Naive thymus-derived CD4-positive, alpha-beta T cell (primary cell): ENCODE measurements at regions not wholly inside any gene's neighbourhood (a gene's known extent, or its start where the extent isn't known, plus 50 kb on each side); places are given as distances from the start of the nearest gene placed in this dataset.
A peak's percentile ranks its signal among the peaks of the same experiment; 100 is the strongest.

Experiments used
- ATAC-seq: fragments of 150-1000 bp; cut with Tn5 transposase; 2 replicates; pipeline ENCODE4 v1.10.0; 2021; ENCODE audit warnings: mild to moderate bottlenecking, moderate library complexity
- CTCF ChIA-PET: fragments of 350-600 bp; sonication (Branson Sonifier 250); formaldehyde crosslinking; loops from one replicate; lab custom pipeline; 2021; ENCODE audit warnings: antibody characterized with exemption; lab: Charles Lee
- POLR2A ChIA-PET: fragments of 350-600 bp; sonication (Branson Sonifier 250); formaldehyde crosslinking; loops from one replicate; lab custom pipeline; 2021; ENCODE audit warnings: antibody characterized with exemption, inconsistent platforms; lab: Charles Lee
- DNase-seq, 9 donors: peaks; one replicate each; pipeline versions ENCODE4 v3.0.0 to v3.0.0-alpha.2; 2020 to 2022; ENCODE audit warnings: mixed read lengths in 1 of 9
- H3K27ac ChIP-seq: one replicate; pipeline ENCODE4 v1.7.0; 2013; ENCODE audit warnings: mild to moderate bottlenecking, low read depth, low read length, moderate library complexity
- H3K27me3 ChIP-seq, 2 donors: one replicate each; pipeline ENCODE4 v1.7.0; 2013; ENCODE audit warnings: low read length in 2 of 2, mild to moderate bottlenecking in 2 of 2, moderate library complexity in 2 of 2; ENCODE audit not compliant: control insufficient read depth in 2 of 2, insufficient read depth in 2 of 2
- H3K36me3 ChIP-seq, 3 experiments: 1 replicate in 2 of 3; 2 replicates in 1 of 3; pipeline ENCODE4 v1.7.0; 2013; ENCODE audit warnings: low read length in 3 of 3, mild to moderate bottlenecking in 3 of 3, moderate library complexity in 1 of 3; ENCODE audit not compliant: insufficient read depth in 3 of 3, control insufficient read depth in 2 of 3
- H3K4me1 ChIP-seq, 2 donors: one replicate each; pipeline ENCODE4 v1.7.0; 2013; ENCODE audit warnings: low read length in 2 of 2, mild to moderate bottlenecking in 2 of 2, moderate library complexity in 1 of 2; ENCODE audit not compliant: control insufficient read depth in 2 of 2, insufficient read depth in 2 of 2
- H3K4me3 ChIP-seq: 2 replicates; pipeline ENCODE4 v1.7.0; 2013; ENCODE audit warnings: mild to moderate bottlenecking, low read length
- H3K9me3 ChIP-seq, 3 experiments: 1 replicate in 2 of 3; 2 replicates in 1 of 3; pipeline ENCODE4 v1.7.0; 2013; ENCODE audit warnings: low read length in 3 of 3; ENCODE audit not compliant: control insufficient read depth in 2 of 3
- H3K27ac Mint-ChIP-seq, 9 donors: one replicate each; pipeline ENCODE4 v1.8.0; 2020 to 2022; ENCODE audit warnings: mixed read lengths in 9 of 9, mild to moderate bottlenecking in 8 of 9, moderate library complexity in 5 of 9, inconsistent platforms in 2 of 9
- H3K27me3 Mint-ChIP-seq, 5 donors: one replicate each; pipeline ENCODE4 v1.8.0; 2021 to 2022; ENCODE audit warnings: mixed read lengths in 5 of 5, mild to moderate bottlenecking in 1 of 5
- H3K36me3 Mint-ChIP-seq, 5 donors: one replicate each; pipeline ENCODE4 v1.8.0; 2020 to 2022; ENCODE audit warnings: mixed read lengths in 5 of 5, mild to moderate bottlenecking in 3 of 5, inconsistent platforms in 1 of 5
- H3K4me1 Mint-ChIP-seq, 7 donors: one replicate each; pipeline ENCODE4 v1.8.0; 2020 to 2022; ENCODE audit warnings: mixed read lengths in 7 of 7, mild to moderate bottlenecking in 3 of 7, inconsistent platforms in 1 of 7
- H3K4me3 Mint-ChIP-seq, 10 donors: one replicate each; pipeline ENCODE4 v1.8.0; 2020 to 2022; ENCODE audit warnings: mild to moderate bottlenecking in 10 of 10, mixed read lengths in 10 of 10, moderate library complexity in 6 of 10, inconsistent platforms in 2 of 10
- H3K9me3 Mint-ChIP-seq, 11 donors: one replicate each; pipeline ENCODE4 v1.8.0; 2020 to 2022; ENCODE audit warnings: mixed read lengths in 11 of 11, mild to moderate bottlenecking in 4 of 11, inconsistent platforms in 1 of 11, moderate library complexity in 1 of 11
- intact Hi-C, 2 donors: fragments of 100-400 bp; cut with micrococcal nuclease; formaldehyde crosslinking; loops; one replicate each; pipeline ENCODE4 v1.15.1; 2023

DNA sequence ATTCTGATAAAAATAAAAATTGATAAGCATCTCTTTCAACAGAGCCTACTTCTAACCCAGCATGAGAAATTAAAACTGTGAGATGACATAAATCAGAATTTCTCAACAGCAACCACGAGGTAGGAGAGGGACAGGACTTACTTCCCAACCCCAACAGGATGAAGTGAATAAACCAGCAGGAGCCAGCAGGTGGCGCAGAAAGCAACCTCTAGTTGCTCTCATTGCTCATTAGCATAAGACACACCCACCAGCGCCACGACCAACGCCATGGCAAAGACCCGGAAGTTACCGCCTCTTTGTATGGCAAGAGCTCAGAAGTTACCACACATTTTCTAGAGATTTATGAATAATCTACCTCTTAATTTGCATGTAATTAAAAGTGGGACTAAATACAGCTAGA lies 189.4 kb upstream of the CDH8 start:
- Histone ChIP-seq H3K9me3 (no peaks in the 10 kb centered on the region), H3K27ac (no peak overlapping the region), H3K27me3 (no peaks in the 10 kb centered on the region), H3K4me3 (no peak overlapping the region), H3K36me3 (no peaks in the 10 kb centered on the region), H3K4me1 (no peaks in the 10 kb centered on the region)
- peak; percentile 54 for ATAC-seq
- H3K4me3 Mint-ChIP-seq = no peak overlapping the region
- no peaks in the 10 kb centered on the region for H3K4me1 Mint-ChIP-seq
- intact Hi-C loops = no loop called here
- H3K9me3 Mint-ChIP-seq = peaks cover 0 to 28% (median 4%) of the 10 kb centered on the region in 11 donors
- ChIA-PET POLR2A (no interaction called here), CTCF (no interaction called here)
- peak in 1 of 9 donors; percentile 10 for DNase-seq
- H3K36me3 Mint-ChIP-seq = no peaks in the 10 kb centered on the region
- no peaks in the 10 kb centered on the region for H3K27me3 Mint-ChIP-seq
- H3K27ac Mint-ChIP-seq = no peak overlapping the region

DNA sequence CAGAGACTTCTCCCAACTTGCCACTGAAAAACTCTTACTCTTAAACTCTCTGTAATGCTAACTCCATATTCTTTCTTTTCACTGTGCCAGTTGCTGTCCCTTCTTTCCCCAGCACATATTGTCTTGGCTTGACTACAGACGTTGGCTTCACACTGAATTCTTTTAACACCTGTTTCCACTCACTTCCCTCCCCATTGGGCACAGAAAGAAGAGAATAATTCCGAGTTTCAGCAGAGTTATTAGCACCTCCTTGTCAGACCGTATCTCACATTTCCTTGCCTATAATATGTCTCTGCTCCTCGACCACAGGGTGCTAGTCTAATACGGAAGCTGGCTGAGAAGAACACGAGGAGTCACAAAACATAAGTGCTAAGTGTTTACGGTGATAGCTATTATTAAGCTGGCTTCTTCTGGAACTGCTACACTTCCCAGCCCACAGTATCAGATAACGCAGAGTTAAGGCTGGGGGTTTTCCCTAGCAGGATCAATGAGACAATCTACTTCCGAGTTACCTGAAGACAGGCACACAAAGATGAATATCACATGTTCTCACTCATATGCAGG lies 188.5 kb upstream of the CDH8 start:
- ChIA-PET CTCF (no interaction called here), POLR2A (no interaction called here)
- Histone ChIP-seq H3K4me3 (no peak overlapping the region), H3K9me3 (no peaks in the 10 kb centered on the region), H3K27ac (no peak overlapping the region), H3K36me3 (no peaks in the 10 kb centered on the region), H3K4me1 (no peaks in the 10 kb centered on the region), H3K27me3 (no peaks in the 10 kb centered on the region)
- ATAC-seq (no peak), DNase-seq (no peak)
- Mint-ChIP-seq H3K27ac (no peak overlapping the region), H3K9me3 (peaks cover 0 to 28% (median 4%) of the 10 kb centered on the region in 11 donors), H3K27me3 (no peaks in the 10 kb centered on the region), H3K4me1 (no peaks in the 10 kb centered on the region), H3K36me3 (no peaks in the 10 kb centered on the region), H3K4me3 (no peak overlapping the region)
- intact Hi-C loops = no loop called here

DNA sequence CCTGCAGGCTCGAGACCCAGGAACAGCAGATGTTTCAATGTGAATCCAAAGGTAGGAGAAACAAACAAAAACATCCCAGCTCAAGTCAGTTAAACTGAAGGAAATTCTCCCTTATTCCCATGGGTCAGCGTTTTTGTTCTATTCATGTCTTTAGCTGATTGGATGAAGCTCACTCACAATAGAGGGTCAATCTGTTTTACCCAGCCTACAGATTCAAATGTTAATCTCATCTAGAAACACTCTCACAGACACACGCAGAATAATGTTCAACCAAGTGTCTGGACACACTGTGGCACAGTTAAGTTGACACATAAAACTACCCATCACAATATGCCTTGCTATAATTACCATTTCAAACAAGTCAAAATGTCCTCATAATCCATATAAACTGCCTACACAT lies 180.6 kb upstream of the CDH8 start:
- ChIA-PET POLR2A (no interaction called here), CTCF (no interaction called here)
- H3K36me3 ChIP-seq = no peaks in the 10 kb centered on the region
- no peak overlapping the region for H3K4me3 ChIP-seq
- H3K27me3 ChIP-seq = no peaks in the 10 kb centered on the region
- ATAC-seq (no peak), DNase-seq (no peak)
- Mint-ChIP-seq H3K27me3 (no peaks in the 10 kb centered on the region), H3K4me3 (no peak overlapping the region), H3K36me3 (no peaks in the 10 kb centered on the region), H3K4me1 (no peaks in the 10 kb centered on the region), H3K27ac (no peak overlapping the region), H3K9me3 (peaks cover under 1 to 27% (median 6%) of the 10 kb centered on the region in 11 donors)
- intact Hi-C loops = no loop called here
- H3K9me3 ChIP-seq = no peaks in the 10 kb centered on the region
- no peak overlapping the region for H3K27ac ChIP-seq
- no peaks in the 10 kb centered on the region for H3K4me1 ChIP-seq

DNA sequence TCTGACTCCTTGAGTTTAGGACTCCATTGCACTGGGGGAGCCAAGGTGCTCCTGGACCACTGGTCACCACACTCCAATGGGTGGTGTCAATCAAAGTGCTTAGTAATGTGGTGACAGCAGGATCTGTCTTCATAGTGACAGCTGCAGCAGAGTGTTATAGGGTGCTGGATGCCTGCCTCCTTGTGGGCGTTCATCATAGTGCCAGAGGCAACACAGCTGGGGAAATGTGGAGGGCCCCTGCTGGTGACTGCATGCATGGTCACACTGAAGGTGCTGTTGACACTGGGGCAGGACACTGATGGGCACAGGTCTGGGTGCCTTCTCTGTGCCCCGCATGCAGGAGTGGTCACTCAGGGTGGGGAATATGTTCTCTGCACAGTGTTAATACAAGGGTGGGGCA lies 177.5 kb upstream of the CDH8 start:
- ATAC-seq (no peak), DNase-seq (no peak)
- H3K4me3 Mint-ChIP-seq = no peak overlapping the region
- CTCF ChIA-PET = no interaction called here
- H3K9me3 ChIP-seq = no peaks in the 10 kb centered on the region
- H3K4me1 Mint-ChIP-seq = no peaks in the 10 kb centered on the region
- H3K4me3 ChIP-seq = no peak overlapping the region
- no peak overlapping the region for H3K27ac ChIP-seq
- H3K36me3 Mint-ChIP-seq = no peaks in the 10 kb centered on the region
- POLR2A ChIA-PET = no interaction called here
- H3K36me3 ChIP-seq = no peaks in the 10 kb centered on the region
- no peaks in the 10 kb centered on the region for H3K4me1 ChIP-seq
- H3K9me3 Mint-ChIP-seq = peaks cover 4 to 31% (median 9%) of the 10 kb centered on the region in 11 donors
- H3K27me3 ChIP-seq = no peaks in the 10 kb centered on the region
- intact Hi-C loops = no loop called here
- no peaks in the 10 kb centered on the region for H3K27me3 Mint-ChIP-seq
- H3K27ac Mint-ChIP-seq = no peak overlapping the region

DNA sequence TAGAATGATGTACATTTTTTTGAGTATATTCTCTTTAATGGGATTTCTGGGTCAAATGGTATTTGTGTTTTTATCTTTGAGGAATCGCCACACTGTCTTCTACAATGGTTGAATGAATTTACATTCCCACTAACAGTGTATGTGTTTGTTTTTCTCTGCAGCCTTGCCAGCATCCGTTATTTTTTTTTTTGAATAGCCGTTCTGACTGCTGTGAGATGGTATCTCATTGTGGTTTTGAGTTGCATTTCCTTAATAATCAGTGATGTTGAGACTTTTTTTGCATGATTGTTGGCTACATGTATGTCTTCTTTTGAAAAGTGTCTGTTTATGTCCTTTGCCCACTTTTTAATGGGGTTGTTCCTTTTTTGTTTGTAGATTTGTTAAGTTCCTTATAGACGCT lies 172.7 kb upstream of the CDH8 start:
- ATAC-seq = no peak
- H3K9me3 ChIP-seq = peaks cover 0 to 6% (median 0%) of the 10 kb centered on the region in 3 experiments
- no peak overlapping the region for H3K4me3 Mint-ChIP-seq
- no peaks in the 10 kb centered on the region for H3K4me1 ChIP-seq
- H3K27me3 ChIP-seq = no peaks in the 10 kb centered on the region
- intact Hi-C loops = no loop called here
- DNase-seq = no peak
- no peaks in the 10 kb centered on the region for H3K36me3 Mint-ChIP-seq
- peaks cover 0 to 46% (median 12%) of the 10 kb centered on the region in 11 donors for H3K9me3 Mint-ChIP-seq
- H3K36me3 ChIP-seq = no peaks in the 10 kb centered on the region
- ChIA-PET POLR2A (no interaction called here), CTCF (no interaction called here)
- no peaks in the 10 kb centered on the region for H3K27me3 Mint-ChIP-seq
- no peak overlapping the region for H3K4me3 ChIP-seq
- H3K4me1 Mint-ChIP-seq = no peaks in the 10 kb centered on the region
- H3K27ac Mint-ChIP-seq = no peak overlapping the region
- H3K27ac ChIP-seq = no peak overlapping the region

DNA sequence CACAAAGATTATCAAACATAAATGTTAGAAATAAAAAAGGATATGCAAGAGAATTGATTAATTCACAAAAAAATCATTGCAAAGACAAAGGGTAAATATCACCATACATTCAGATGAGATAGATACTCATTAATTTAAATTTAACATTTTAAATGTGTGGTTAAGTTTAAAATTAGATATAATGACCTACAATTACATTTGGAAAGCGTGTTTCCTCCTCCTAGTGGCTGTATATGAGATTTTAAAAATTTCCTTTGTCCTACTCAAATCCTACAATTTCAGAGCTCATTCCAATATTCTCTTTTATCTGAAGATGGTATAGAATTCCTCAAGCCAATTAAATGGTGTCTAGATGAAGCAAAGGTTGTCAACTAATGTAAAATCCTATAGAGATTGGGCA lies 169.2 kb upstream of the CDH8 start:
- Histone ChIP-seq H3K9me3 (peaks cover 0 to 6% (median 0%) of the 10 kb centered on the region in 3 experiments), H3K4me1 (no peaks in the 10 kb centered on the region), H3K4me3 (no peak overlapping the region), H3K27ac (no peak overlapping the region), H3K27me3 (no peaks in the 10 kb centered on the region), H3K36me3 (no peaks in the 10 kb centered on the region)
- DNase-seq (no peak), ATAC-seq (no peak)
- Mint-ChIP-seq H3K27me3 (no peaks in the 10 kb centered on the region), H3K4me3 (no peak overlapping the region), H3K27ac (no peak overlapping the region), H3K4me1 (no peaks in the 10 kb centered on the region), H3K36me3 (no peaks in the 10 kb centered on the region), H3K9me3 (peaks cover 0 to 24% (median 9%) of the 10 kb centered on the region in 11 donors)
- POLR2A ChIA-PET = no interaction called here
- CTCF ChIA-PET = no interaction called here
- intact Hi-C loops = no loop called here

DNA sequence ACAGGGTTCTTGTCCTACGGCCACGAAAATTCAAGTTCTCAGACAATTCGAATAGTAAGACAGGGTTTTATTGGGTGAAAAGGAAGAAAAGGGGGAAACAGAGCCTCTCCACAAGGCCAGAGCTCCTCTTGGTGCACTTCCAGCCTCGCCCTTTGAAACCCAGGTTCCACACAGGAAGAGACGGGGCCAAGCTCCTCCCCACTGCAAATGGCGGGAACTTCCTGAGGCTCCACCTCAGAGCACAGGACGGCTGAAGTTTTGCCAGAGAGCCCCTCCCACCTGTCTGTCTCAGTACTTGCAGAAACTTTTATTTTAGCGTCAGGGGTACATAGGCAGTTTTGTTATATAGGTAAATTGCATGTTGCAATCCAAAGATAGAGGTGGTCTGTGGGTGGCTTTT lies 165.7 kb upstream of the CDH8 start:
- DNase-seq = no peak
- Mint-ChIP-seq H3K27me3 (no peaks in the 10 kb centered on the region), H3K4me1 (no peaks in the 10 kb centered on the region), H3K9me3 (peaks cover 0 to 30% (median 6%) of the 10 kb centered on the region in 11 donors), H3K27ac (no peak overlapping the region), H3K4me3 (no peak overlapping the region), H3K36me3 (no peaks in the 10 kb centered on the region)
- Histone ChIP-seq H3K36me3 (no peaks in the 10 kb centered on the region), H3K4me1 (no peaks in the 10 kb centered on the region), H3K27me3 (no peaks in the 10 kb centered on the region), H3K4me3 (no peak overlapping the region), H3K9me3 (peaks cover 0 to 6% (median 0%) of the 10 kb centered on the region in 3 experiments), H3K27ac (no peak overlapping the region)
- ChIA-PET POLR2A (no interaction called here), CTCF (no interaction called here)
- ATAC-seq = no peak
- intact Hi-C loops = no loop called here
